ENCODE measurements at regions not wholly inside any gene's neighbourhood (a gene's known extent, or its start where the extent isn't known, plus 50 kb on each side); places are given as distances from the start of the nearest gene placed in this dataset.

- DNase-seq (ENCODE audit: low spot score): no peak
Observed at GRCh38 chr12:84807249-84807648, 105.3 kb downstream of the SLC6A15 start.

GRCh38 chr12:84805474-84805858 lies 107.1 kb downstream of the SLC6A15 start:
- no peak for DNase-seq (ENCODE audit: low spot score)

- no peak for DNase-seq (ENCODE audit: low spot score)
Observed at GRCh38 chr12:84804691-84805473, 107.7 kb downstream of the SLC6A15 start.

- no peak for DNase-seq (ENCODE audit: low spot score)
Observed at GRCh38 chr12:84803661-84804060, 108.9 kb downstream of the SLC6A15 start.

- no peak for DNase-seq (ENCODE audit: low spot score)
Observed at GRCh38 chr12:84802161-84802560, 110.4 kb downstream of the SLC6A15 start.

GRCh38 chr12:84793558-84794367 lies 118.8 kb downstream of the SLC6A15 start:
- no peak for DNase-seq (ENCODE audit: low spot score)

GRCh38 chr12:84791444-84791843 lies 121.2 kb downstream of the SLC6A15 start:
- no peak for DNase-seq (ENCODE audit: low spot score)

GRCh38 chr12:84789184-84789583 lies 123.4 kb downstream of the SLC6A15 start:
- DNase-seq (ENCODE audit: low spot score): no peak

- DNase-seq (ENCODE audit: low spot score): no peak
Observed at GRCh38 chr12:84787253-84787652, 125.3 kb downstream of the SLC6A15 start.

GRCh38 chr12:84786622-84787021 lies 126.0 kb downstream of the SLC6A15 start:
- no peak for DNase-seq (ENCODE audit: low spot score)

GRCh38 chr12:84785951-84786350 lies 126.6 kb downstream of the SLC6A15 start:
- DNase-seq (ENCODE audit: low spot score): no peak

- no peak for DNase-seq (ENCODE audit: low spot score)
Observed at GRCh38 chr12:84785281-84785680, 127.3 kb downstream of the SLC6A15 start.

GRCh38 chr12:84779169-84779568 lies 133.4 kb downstream of the SLC6A15 start:
- DNase-seq (ENCODE audit: low spot score): no peak

GRCh38 chr12:84772281-84772680 lies 140.3 kb downstream of the SLC6A15 start:
- no peak for DNase-seq (ENCODE audit: low spot score)

GRCh38 chr12:84767079-84767478 lies 145.5 kb downstream of the SLC6A15 start:
- no peak for DNase-seq (ENCODE audit: low spot score)

- DNase-seq (ENCODE audit: low spot score): no peak
Observed at GRCh38 chr12:84766375-84766774, 146.2 kb downstream of the SLC6A15 start.

- DNase-seq (ENCODE audit: low spot score): no peak
Observed at GRCh38 chr12:84764001-84764400, 148.6 kb downstream of the SLC6A15 start.

GRCh38 chr12:84763107-84763506 lies 149.5 kb downstream of the SLC6A15 start:
- no peak for DNase-seq (ENCODE audit: low spot score)

GRCh38 chr12:84760091-84760865 lies 152.3 kb downstream of the SLC6A15 start:
- no peak for DNase-seq (ENCODE audit: low spot score)

GRCh38 chr12:84757978-84758377 lies 154.6 kb downstream of the SLC6A15 start:
- DNase-seq (ENCODE audit: low spot score): no peak

- DNase-seq (ENCODE audit: low spot score): no peak
Observed at GRCh38 chr12:84756961-84757360, 155.6 kb downstream of the SLC6A15 start.

GRCh38 chr12:84745127-84745526 lies 167.5 kb downstream of the SLC6A15 start:
- no peak for DNase-seq (ENCODE audit: low spot score)
